CD14-positive monocyte (primary cell): ENCODE measurements at regions not wholly inside any gene's neighbourhood (a gene's known extent, or its start where the extent isn't known, plus 50 kb on each side); places are given as distances from the start of the nearest gene placed in this dataset.

Experiments
- DNase-seq, 3 donors: peaks; one replicate each; pipeline ENCODE4 v3.0.0-alpha.2; 2011 to 2022
- H2AFZ ChIP-seq: 2 replicates; pipeline ENCODE4 v1.6.0; 2012; ENCODE audit warnings: mild to moderate bottlenecking, low read depth, low read length, inconsistent platforms; ENCODE audit not compliant: insufficient read depth, poor library complexity, severe bottlenecking
- H3K27ac ChIP-seq, 2 donors: 1 replicate in 1 of 2; 2 replicates in 1 of 2; pipeline ENCODE4 v1.5.1; 2012 to 2013; ENCODE audit warnings: low read length in 2 of 2, control low read depth in 1 of 2, inconsistent platforms in 1 of 2, low read depth in 1 of 2, mild to moderate bottlenecking in 1 of 2
- H3K27me3 ChIP-seq, 2 donors: one replicate each; pipeline versions ENCODE4 v1.6.0 to v1.6.1; 2011 to 2013; ENCODE audit warnings: low read length in 2 of 2; ENCODE audit not compliant: control insufficient read depth in 2 of 2, insufficient read depth in 2 of 2
- H3K36me3 ChIP-seq, 2 donors: replicated peaks in 1 of 2; 1 replicate in 1 of 2; 2 replicates in 1 of 2; pipeline versions ENCODE4 v1.5.1 to v1.6.1; 2012 to 2013; ENCODE audit warnings: low read length in 2 of 2, control low read depth in 1 of 2, inconsistent platforms in 1 of 2, mild to moderate bottlenecking in 1 of 2; ENCODE audit not compliant: insufficient read depth in 2 of 2, control insufficient read depth in 1 of 2
- H3K4me1 ChIP-seq, 2 donors: 1 replicate in 1 of 2; 2 replicates in 1 of 2; pipeline versions ENCODE4 v1.5.1 to v1.6.1; 2012 to 2013; ENCODE audit warnings: low read length in 2 of 2, control low read depth in 1 of 2, inconsistent platforms in 1 of 2, mild to moderate bottlenecking in 1 of 2, moderate library complexity in 1 of 2; ENCODE audit not compliant: insufficient read depth in 2 of 2, control insufficient read depth in 1 of 2
- H3K4me2 ChIP-seq: replicated peaks from 2 replicates; pipeline ENCODE3; 2012; ENCODE audit warnings: low read length, moderate library complexity, mild to moderate bottlenecking; ENCODE audit not compliant: poor library complexity, severe bottlenecking; ENCODE audit errors: extremely low read depth
- H3K4me3 ChIP-seq, 3 experiments: fragments of 200-600 bp in 1 of 3; sonication (generic) in 1 of 3; replicated peaks in 1 of 3; 1 replicate in 2 of 3; 2 replicates in 1 of 3; pipeline ENCODE4 v1.5.1; 2011 to 2013; ENCODE audit warnings: low read length in 3 of 3, mild to moderate bottlenecking in 3 of 3, control low read depth in 2 of 3, low read depth in 2 of 3, inconsistent platforms in 1 of 3, moderate library complexity in 1 of 3
- H3K79me2 ChIP-seq: 2 replicates; pipeline ENCODE4 v1.6.0; 2012; ENCODE audit warnings: mild to moderate bottlenecking, control low read depth, inconsistent platforms, low read length, moderate library complexity; ENCODE audit not compliant: insufficient read depth
- H3K9ac ChIP-seq: 2 replicates; pipeline ENCODE4 v1.6.0; 2017; ENCODE audit warnings: low read length, mild to moderate bottlenecking; ENCODE audit not compliant: insufficient read depth, poor library complexity, severe bottlenecking
- H3K9me3 ChIP-seq, 2 donors: replicated peaks in 1 of 2; 1 replicate in 1 of 2; 2 replicates in 1 of 2; pipeline versions ENCODE4 v1.5.1 to v1.6.1; 2012 to 2013; ENCODE audit warnings: low read length in 2 of 2, control low read depth in 1 of 2; ENCODE audit not compliant: control insufficient read depth in 1 of 2, insufficient read depth in 1 of 2
- H4K20me1 ChIP-seq: 2 replicates; pipeline ENCODE4 v1.6.0; 2012; ENCODE audit warnings: mild to moderate bottlenecking, low read length, control low read depth, moderate library complexity; ENCODE audit not compliant: insufficient read depth
- H3K27ac Mint-ChIP-seq, 7 donors: one replicate each; pipeline ENCODE4 v1.8.0; 2020; ENCODE audit warnings: mild to moderate bottlenecking in 7 of 7, mixed read lengths in 7 of 7, moderate library complexity in 6 of 7, inconsistent platforms in 2 of 7
- H3K27me3 Mint-ChIP-seq, 3 donors: one replicate each; pipeline ENCODE4 v1.8.0; 2021 to 2022; ENCODE audit warnings: low read depth in 3 of 3, mild to moderate bottlenecking in 3 of 3, mixed read lengths in 3 of 3, moderate library complexity in 3 of 3, inconsistent platforms in 1 of 3
- H3K36me3 Mint-ChIP-seq, 2 donors: one replicate each; pipeline ENCODE4 v1.8.0; 2020; ENCODE audit warnings: mixed read lengths in 2 of 2, inconsistent platforms in 1 of 2, mild to moderate bottlenecking in 1 of 2
- H3K4me1 Mint-ChIP-seq: one replicate; pipeline ENCODE4 v1.8.0; 2020; ENCODE audit warnings: mild to moderate bottlenecking, mixed read lengths
- H3K4me3 Mint-ChIP-seq, 2 donors: one replicate each; pipeline ENCODE4 v1.8.0; 2020; ENCODE audit warnings: mild to moderate bottlenecking in 2 of 2, mixed read lengths in 2 of 2, moderate library complexity in 1 of 2
- H3K9me3 Mint-ChIP-seq, 7 donors: one replicate each; pipeline ENCODE4 v1.8.0; 2020 to 2022; ENCODE audit warnings: mixed read lengths in 7 of 7, mild to moderate bottlenecking in 6 of 7, moderate library complexity in 6 of 7, inconsistent platforms in 2 of 7
- CTCF ChIP-seq: fragments of 200-600 bp; IDR thresholded peaks from one replicate; pipeline ENCODE4 v1.8.0; 2022; ENCODE audit warnings: antibody characterized with exemption, mild to moderate bottlenecking
- whole genome bisulfite sequencing: methylation state at CpG from one replicate; pipeline ENCODE4 v1.1.5; 2013; ENCODE audit warnings: missing lambda C conversion rate; ENCODE audit not compliant: insufficient coverage; 5-methylcytosine and 5-hydroxymethylcytosine counted together
- intact Hi-C, 2 donors: fragments of 100-400 bp; cut with micrococcal nuclease; formaldehyde crosslinking; loops; one replicate each; pipeline versions ENCODE4 v1.15.0 to v1.15.1; 2023

GRCh38 chr4:25481648-25482047 is 104.6 kb downstream of the ANAPC4 start:
- Mint-ChIP-seq H3K4me3 (no peak overlapping the region), H3K9me3 (peaks cover 3 to 11% (median 4%) of the 10 kb centered on the region in 7 donors), H3K27me3 (peaks cover 0 to 4% (median 3%) of the 10 kb centered on the region in 3 donors), H3K4me1 (no peaks in the 10 kb centered on the region), H3K27ac (no peak overlapping the region), H3K36me3 (no peaks in the 10 kb centered on the region)
- TF ChIP-seq CTCF: no peak
- no peaks in the 10 kb centered on the region for H4K20me1 ChIP-seq
- no peaks in the 10 kb centered on the region for H3K79me2 ChIP-seq
- H3K27ac ChIP-seq: no peak overlapping the region
- no peaks in the 10 kb centered on the region for H3K36me3 ChIP-seq
- H3K4me2 ChIP-seq: no peak overlapping the region
- H3K4me3 ChIP-seq: no peak overlapping the region
- no peaks in the 10 kb centered on the region for H3K4me1 ChIP-seq
- H3K9me3 ChIP-seq: no peaks in the 10 kb centered on the region
- intact Hi-C loops: no loop called here
- H3K27me3 ChIP-seq: no peaks in the 10 kb centered on the region
- no peak overlapping the region for H3K9ac ChIP-seq
- WGBS: no CpG with 5 or more reads among the region's 2 CpGs
- DNase-seq: no peak
- no peak overlapping the region for H2AFZ ChIP-seq

GRCh38 chr4:25484243-25484721 is 107.2 kb downstream of the ANAPC4 start:
- peaks cover 0 to 4% (median 3%) of the 10 kb centered on the region in 3 donors for H3K27me3 Mint-ChIP-seq
- H3K4me1 Mint-ChIP-seq: no peaks in the 10 kb centered on the region
- Histone ChIP-seq H3K4me3 (no peak overlapping the region), H3K9ac (no peak overlapping the region), H4K20me1 (no peaks in the 10 kb centered on the region), H3K27ac (no peak overlapping the region), H2AFZ (no peak overlapping the region), H3K4me2 (no peak overlapping the region), H3K27me3 (no peaks in the 10 kb centered on the region), H3K36me3 (no peaks in the 10 kb centered on the region), H3K9me3 (peaks cover 4 to 9% of the 10 kb centered on the region in 2 donors), H3K4me1 (no peaks in the 10 kb centered on the region), H3K79me2 (no peaks in the 10 kb centered on the region)
- no peak overlapping the region for H3K4me3 Mint-ChIP-seq
- H3K27ac Mint-ChIP-seq: no peak overlapping the region
- intact Hi-C loops: no loop called here
- DNase-seq: no peak
- no peaks in the 10 kb centered on the region for H3K36me3 Mint-ChIP-seq
- 100% methylated on average over 2 of the region's 3 CpGs for WGBS
- no peak for TF ChIP-seq CTCF
- peaks cover 6 to 20% (median 13%) of the 10 kb centered on the region in 7 donors for H3K9me3 Mint-ChIP-seq
